PC-9 (cell line): ENCODE measurements at regions not wholly inside any gene's neighbourhood (a gene's known extent, or its start where the extent isn't known, plus 50 kb on each side); places are given as distances from the start of the nearest gene placed in this dataset.

Source experiments
- CTCF ChIP-seq: fragments of 200-600 bp; sonication (generic); conservative IDR thresholded peaks from 2 replicates; pipeline ENCODE4 v1.6.1; 2017; ENCODE audit warnings: mixed run types, antibody characterized with exemption, mild to moderate bottlenecking, moderate library complexity
- EZH2 ChIP-seq: fragments of 200-600 bp; sonication (generic); IDR thresholded peaks from 2 replicates; pipeline ENCODE4 v1.8.0; 2017; ENCODE audit warnings: antibody characterized with exemption, low read depth

- TF ChIP-seq EZH2 (no peak), CTCF (no peak)
These were observed 226.5 kb downstream of the DKK1 start for GRCh38 chr10:52540479-52540984.
